ENCODE measurements at regions not wholly inside any gene's neighbourhood (a gene's known extent, or its start where the extent isn't known, plus 50 kb on each side); places are given as distances from the start of the nearest gene placed in this dataset.

DNA sequence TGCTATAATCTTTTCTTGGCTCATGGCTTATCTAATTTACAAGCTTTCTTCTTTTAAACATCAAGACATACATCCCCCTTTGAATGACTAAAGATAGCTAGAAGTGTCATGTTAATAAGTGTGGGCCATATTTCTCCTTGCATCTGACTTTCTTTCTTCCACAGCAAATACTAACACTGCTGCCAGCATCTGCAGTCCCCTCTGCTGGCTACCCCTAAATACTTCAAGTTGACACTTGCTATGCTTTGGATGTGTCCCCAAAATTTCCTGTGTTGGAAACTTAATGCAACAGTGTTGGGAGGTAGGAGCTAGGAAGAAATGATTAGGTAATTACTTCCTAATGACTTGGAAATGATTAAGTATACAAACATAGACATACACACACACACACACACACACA lies 459.0 kb upstream of the ST8SIA4 start:
- no peak for TF ChIP-seq SUZ12 (IDR thresholded peaks at IDR 0.05)
- no peak for TF ChIP-seq ELF4 (IDR thresholded peaks at IDR 0.05)
- no peak for TF ChIP-seq FOXM1 (IDR thresholded peaks at IDR 0.05; ENCODE audit: borderline replicate concordance)
- no peak for TF ChIP-seq NFRKB (IDR thresholded peaks at IDR 0.05)
- no peak for TF ChIP-seq HDGF (IDR thresholded peaks at IDR 0.05; ENCODE audit: borderline replicate concordance)
- no peak for TF ChIP-seq FOXK2 (IDR thresholded peaks at IDR 0.05)
- TF ChIP-seq ARNT (IDR thresholded peaks at IDR 0.05): no peak
- TF ChIP-seq SP1 (IDR thresholded peaks at IDR 0.05): no peak
- no peak for TF ChIP-seq BHLHE40 (IDR thresholded peaks at IDR 0.05; ENCODE audit: borderline replicate concordance)
- TF ChIP-seq PKNOX1 (IDR thresholded peaks at IDR 0.05): no peak
- no peak for TF ChIP-seq FOXA1 (IDR thresholded peaks at IDR 0.05)
- no peak for TF ChIP-seq TARDBP (IDR thresholded peaks at IDR 0.05)

All from HEK293T (cell line).